ENCODE measurements at regions not wholly inside any gene's neighbourhood (a gene's known extent, or its start where the extent isn't known, plus 50 kb on each side); places are given as distances from the start of the nearest gene placed in this dataset.

DNA sequence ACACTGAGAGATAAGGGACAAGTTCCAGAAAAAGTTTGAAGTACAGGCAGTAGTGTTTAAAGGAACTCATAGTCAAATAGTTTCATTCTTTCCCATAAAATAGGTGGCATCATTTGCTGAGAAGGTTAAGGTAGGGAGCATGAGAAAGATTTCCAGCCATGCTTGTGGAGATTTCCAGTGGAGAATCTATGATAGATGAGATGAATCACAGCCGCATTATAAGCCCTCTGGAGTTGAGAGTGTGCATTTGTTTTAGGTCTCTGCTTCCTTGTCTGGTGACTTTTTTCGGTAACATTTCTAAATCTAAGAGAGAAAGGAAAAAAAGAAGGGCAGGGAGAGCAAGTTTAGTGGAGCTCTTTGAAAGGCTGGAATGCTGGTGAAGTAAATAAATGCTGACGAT lies 108.7 kb downstream of the DISP1 start:
- Histone ChIP-seq H3K9me3 (replicated peaks; ENCODE audit: control insufficient read depth, low read depth, low read length) (no peaks in the 10 kb centered on the region), H3K4me1 (ENCODE audit: control insufficient read depth, insufficient read depth, low read length) (peaks cover 6% of the 10 kb centered on the region), H3K27ac (ENCODE audit: low read length) (no peak overlapping the region), H3K36me3 (ENCODE audit: control insufficient read depth, insufficient read depth, low read length) (no peaks in the 10 kb centered on the region), H3K4me3 (ENCODE audit: low read length) (no peak overlapping the region), H3K27me3 (ENCODE audit: control insufficient read depth, insufficient read depth, low read length) (no peaks in the 10 kb centered on the region)
- DNase-seq, result no peak
- 53% methylated on average over 2 of the region's 3 CpGs for WGBS (ENCODE audit: insufficient coverage)

DNA sequence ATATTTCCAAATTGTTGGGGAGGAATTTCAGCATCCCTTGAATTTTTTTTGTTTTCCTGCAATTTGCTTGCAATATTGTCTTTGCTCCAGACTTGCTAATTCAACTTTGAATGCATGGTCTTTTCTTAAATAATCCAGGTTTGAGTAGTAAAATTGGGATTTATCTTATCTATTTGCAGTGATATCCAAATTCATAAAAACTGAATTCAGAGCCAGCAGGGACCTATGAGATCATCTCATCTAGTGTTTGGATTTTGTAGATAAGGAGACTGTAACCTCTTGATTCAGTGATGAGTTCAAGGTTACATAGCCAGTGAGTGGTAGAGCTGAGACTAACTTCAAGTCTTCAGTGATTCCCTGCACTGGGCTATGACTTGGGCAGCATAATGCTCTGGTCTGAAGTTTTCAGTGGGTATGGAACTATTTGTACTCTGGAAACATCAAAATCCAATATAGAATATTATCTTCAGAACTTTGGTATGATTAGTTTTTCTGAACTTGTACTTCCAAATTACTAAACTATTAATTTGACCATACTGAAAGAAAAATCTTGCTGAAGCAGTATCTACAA lies 109.4 kb downstream of the DISP1 start:
- Histone ChIP-seq H3K36me3 (ENCODE audit: control insufficient read depth, insufficient read depth, low read length) (no peaks in the 10 kb centered on the region), H3K27me3 (ENCODE audit: control insufficient read depth, insufficient read depth, low read length) (no peaks in the 10 kb centered on the region), H3K4me1 (ENCODE audit: control insufficient read depth, insufficient read depth, low read length) (peaks cover 5% of the 10 kb centered on the region), H3K27ac (ENCODE audit: low read length) (no peak overlapping the region), H3K4me3 (ENCODE audit: low read length) (no peak overlapping the region), H3K9me3 (replicated peaks; ENCODE audit: control insufficient read depth, low read depth, low read length) (no peaks in the 10 kb centered on the region)
- DNase-seq, result no peak

DNA sequence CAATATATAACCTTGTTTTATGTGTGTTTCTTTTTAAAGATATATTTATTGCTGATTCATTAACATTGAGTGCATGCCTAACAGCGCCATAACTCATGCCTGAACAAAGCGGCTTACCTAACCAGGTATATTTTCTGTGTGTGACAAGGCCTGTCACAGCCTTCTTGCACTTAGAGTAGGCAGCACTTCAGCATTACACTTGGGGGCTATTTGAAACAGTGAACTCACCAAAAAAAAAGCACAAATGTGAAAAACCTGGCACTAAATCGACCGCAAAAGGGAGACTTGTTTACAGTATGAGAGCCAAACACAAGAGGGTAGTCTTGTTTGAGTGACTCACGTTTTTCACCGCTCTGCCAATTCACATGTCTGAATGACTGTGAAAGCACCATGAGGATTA lies 111.7 kb downstream of the DISP1 start:
- H3K4me1 ChIP-seq (ENCODE audit: control insufficient read depth, insufficient read depth, low read length), result peaks cover 3% of the 10 kb centered on the region
- peak; percentile 32 for DNase-seq
- WGBS (ENCODE audit: insufficient coverage), result no CpG with 5 or more reads among the region's 6 CpGs
- H3K9me3 ChIP-seq (replicated peaks; ENCODE audit: control insufficient read depth, low read depth, low read length), result no peaks in the 10 kb centered on the region
- no peaks in the 10 kb centered on the region for H3K36me3 ChIP-seq (ENCODE audit: control insufficient read depth, insufficient read depth, low read length)
- H3K27me3 ChIP-seq (ENCODE audit: control insufficient read depth, insufficient read depth, low read length), result no peaks in the 10 kb centered on the region
- H3K27ac ChIP-seq (ENCODE audit: low read length), result no peak overlapping the region
- no peak overlapping the region for H3K4me3 ChIP-seq (ENCODE audit: low read length)

DNA sequence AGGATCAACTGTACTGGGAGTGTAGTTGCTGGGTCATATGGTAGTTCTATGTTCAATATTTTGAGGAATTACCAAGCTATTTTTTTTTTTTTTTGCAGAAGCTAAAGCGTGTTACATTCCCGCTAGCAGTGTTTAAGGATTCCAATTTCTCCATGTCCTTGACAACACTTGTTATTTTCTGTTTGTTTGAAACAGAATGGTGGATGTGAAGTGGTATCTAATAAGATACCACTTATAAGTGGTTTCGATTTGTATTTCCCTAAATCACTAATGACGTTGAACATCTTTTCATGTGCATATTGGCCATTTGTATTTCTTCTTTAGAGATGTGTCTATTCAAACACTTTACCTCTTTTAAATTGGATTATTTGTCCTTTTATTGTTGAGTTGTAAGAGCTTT lies 112.2 kb downstream of the DISP1 start:
- no peaks in the 10 kb centered on the region for H3K9me3 ChIP-seq (replicated peaks; ENCODE audit: control insufficient read depth, low read depth, low read length)
- H3K27me3 ChIP-seq (ENCODE audit: control insufficient read depth, insufficient read depth, low read length), result no peaks in the 10 kb centered on the region
- DNase-seq, result no peak
- no peaks in the 10 kb centered on the region for H3K36me3 ChIP-seq (ENCODE audit: control insufficient read depth, insufficient read depth, low read length)
- H3K4me3 ChIP-seq (ENCODE audit: low read length), result no peak overlapping the region
- no peak overlapping the region for H3K27ac ChIP-seq (ENCODE audit: low read length)
- no CpG with 5 or more reads among the region's 4 CpGs for whole genome bisulfite sequencing (ENCODE audit: insufficient coverage)
- H3K4me1 ChIP-seq (ENCODE audit: control insufficient read depth, insufficient read depth, low read length), result peaks cover 3% of the 10 kb centered on the region

DNA sequence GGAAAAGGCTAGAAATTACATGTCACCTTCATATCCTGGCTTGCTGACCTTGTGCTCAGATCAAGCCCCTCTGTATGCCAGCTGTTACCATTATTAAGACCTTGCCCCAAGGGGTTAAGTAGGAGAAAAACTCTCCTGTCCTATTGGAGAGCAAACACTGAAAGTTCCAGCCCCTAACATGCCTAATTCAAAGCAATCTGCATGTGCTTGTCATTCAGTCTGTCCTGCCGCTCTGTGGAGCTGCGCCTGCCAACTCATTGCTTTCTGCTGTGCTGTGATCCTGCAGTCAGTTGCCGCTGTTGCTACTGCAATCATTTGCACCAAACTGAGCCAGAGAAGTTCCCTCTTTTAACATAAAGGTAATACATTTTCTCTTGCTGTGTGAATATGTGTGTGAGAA lies 113.4 kb downstream of the DISP1 start:
- peak overlapping the region; percentile 42 for H3K4me3 ChIP-seq (ENCODE audit: low read length)
- 40% methylated on average over 1 of the region's 3 CpGs for WGBS (ENCODE audit: insufficient coverage)
- no peaks in the 10 kb centered on the region for H3K27me3 ChIP-seq (ENCODE audit: control insufficient read depth, insufficient read depth, low read length)
- peak overlapping the region; percentile 31 for H3K27ac ChIP-seq (ENCODE audit: low read length)
- peaks cover 3% of the 10 kb centered on the region for H3K4me1 ChIP-seq (ENCODE audit: control insufficient read depth, insufficient read depth, low read length)
- peak; percentile 92 for DNase-seq
- no peaks in the 10 kb centered on the region for H3K9me3 ChIP-seq (replicated peaks; ENCODE audit: control insufficient read depth, low read depth, low read length)
- no peaks in the 10 kb centered on the region for H3K36me3 ChIP-seq (ENCODE audit: control insufficient read depth, insufficient read depth, low read length)

DNA sequence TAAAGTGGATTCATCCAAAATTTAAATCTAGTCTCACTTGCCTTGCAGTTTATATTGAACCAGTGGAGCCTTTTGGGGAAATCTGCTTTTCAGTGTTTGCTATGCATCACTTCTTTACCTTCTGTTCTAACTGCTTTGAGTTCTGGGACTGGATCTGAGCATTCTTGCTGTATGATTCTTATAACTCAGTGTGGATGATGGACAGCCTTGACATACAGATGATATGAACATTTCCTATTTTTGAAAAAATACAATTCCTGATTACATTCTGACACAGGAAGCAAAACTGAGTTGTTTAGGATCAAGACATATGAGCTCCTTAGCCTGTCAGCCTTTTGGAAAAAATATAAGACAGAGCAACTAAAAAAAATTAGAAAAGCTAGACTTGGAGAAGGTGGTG lies 115.2 kb downstream of the DISP1 start:
- H3K27me3 ChIP-seq (ENCODE audit: control insufficient read depth, insufficient read depth, low read length), result no peaks in the 10 kb centered on the region
- DNase-seq, result no peak
- H3K27ac ChIP-seq (ENCODE audit: low read length), result no peak overlapping the region
- H3K4me3 ChIP-seq (ENCODE audit: low read length), result no peak overlapping the region
- H3K36me3 ChIP-seq (ENCODE audit: control insufficient read depth, insufficient read depth, low read length), result no peaks in the 10 kb centered on the region
- H3K4me1 ChIP-seq (ENCODE audit: control insufficient read depth, insufficient read depth, low read length), result peaks cover 3% of the 10 kb centered on the region
- H3K9me3 ChIP-seq (replicated peaks; ENCODE audit: control insufficient read depth, low read depth, low read length), result no peaks in the 10 kb centered on the region

DNA sequence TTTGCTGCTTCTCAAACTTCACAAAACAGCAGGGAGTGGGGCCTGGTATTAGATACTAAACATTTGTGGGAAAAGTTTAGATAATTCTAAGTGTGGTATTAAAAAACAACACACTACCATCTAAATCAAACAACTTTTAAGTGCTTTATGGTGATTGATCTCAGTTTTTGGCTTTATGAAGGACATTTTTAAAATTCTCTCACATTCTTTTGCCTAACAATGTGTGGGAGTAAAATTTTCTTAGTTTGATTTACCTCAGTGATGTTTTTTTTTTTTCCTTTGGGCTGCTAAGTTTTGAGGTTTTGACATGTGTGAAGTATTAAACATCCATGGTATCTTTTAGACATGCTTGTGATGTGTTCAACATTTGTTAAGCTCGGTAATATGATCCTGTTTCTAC lies 116.2 kb downstream of the DISP1 start:
- Histone ChIP-seq H3K27me3 (ENCODE audit: control insufficient read depth, insufficient read depth, low read length) (no peaks in the 10 kb centered on the region), H3K9me3 (replicated peaks; ENCODE audit: control insufficient read depth, low read depth, low read length) (no peaks in the 10 kb centered on the region), H3K4me1 (ENCODE audit: control insufficient read depth, insufficient read depth, low read length) (peaks cover 3% of the 10 kb centered on the region), H3K4me3 (ENCODE audit: low read length) (no peak overlapping the region), H3K36me3 (ENCODE audit: control insufficient read depth, insufficient read depth, low read length) (no peaks in the 10 kb centered on the region), H3K27ac (ENCODE audit: low read length) (no peak overlapping the region)
- DNase-seq, result no peak
- WGBS (ENCODE audit: insufficient coverage), result no CpG with 5 or more reads among the region's 1 CpG

DNA sequence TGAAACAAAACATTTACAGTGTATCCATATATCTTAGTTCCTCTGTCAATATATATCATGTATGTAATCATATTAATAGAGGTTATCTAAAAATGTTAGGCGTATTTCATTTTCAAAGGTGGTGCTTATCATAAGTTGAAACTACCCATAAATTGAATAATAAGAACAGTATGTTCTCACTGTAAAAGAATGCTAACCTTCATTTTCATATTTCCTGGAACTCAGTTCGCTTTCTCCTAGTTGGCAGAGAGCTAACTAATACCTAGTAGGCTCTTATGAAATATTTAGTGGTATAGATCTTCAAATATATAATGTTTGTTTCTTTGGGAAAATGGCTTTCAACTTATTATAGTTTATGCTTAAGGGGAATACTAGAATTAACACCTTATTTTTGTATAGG lies 118.4 kb downstream of the DISP1 start:
- Histone ChIP-seq H3K36me3 (ENCODE audit: control insufficient read depth, insufficient read depth, low read length) (no peaks in the 10 kb centered on the region), H3K4me1 (ENCODE audit: control insufficient read depth, insufficient read depth, low read length) (no peaks in the 10 kb centered on the region), H3K4me3 (ENCODE audit: low read length) (no peak overlapping the region), H3K9me3 (replicated peaks; ENCODE audit: control insufficient read depth, low read depth, low read length) (no peaks in the 10 kb centered on the region), H3K27ac (ENCODE audit: low read length) (no peak overlapping the region), H3K27me3 (ENCODE audit: control insufficient read depth, insufficient read depth, low read length) (no peaks in the 10 kb centered on the region)
- no CpG with 5 or more reads among the region's 2 CpGs for WGBS (ENCODE audit: insufficient coverage)
- DNase-seq, result no peak

DNA sequence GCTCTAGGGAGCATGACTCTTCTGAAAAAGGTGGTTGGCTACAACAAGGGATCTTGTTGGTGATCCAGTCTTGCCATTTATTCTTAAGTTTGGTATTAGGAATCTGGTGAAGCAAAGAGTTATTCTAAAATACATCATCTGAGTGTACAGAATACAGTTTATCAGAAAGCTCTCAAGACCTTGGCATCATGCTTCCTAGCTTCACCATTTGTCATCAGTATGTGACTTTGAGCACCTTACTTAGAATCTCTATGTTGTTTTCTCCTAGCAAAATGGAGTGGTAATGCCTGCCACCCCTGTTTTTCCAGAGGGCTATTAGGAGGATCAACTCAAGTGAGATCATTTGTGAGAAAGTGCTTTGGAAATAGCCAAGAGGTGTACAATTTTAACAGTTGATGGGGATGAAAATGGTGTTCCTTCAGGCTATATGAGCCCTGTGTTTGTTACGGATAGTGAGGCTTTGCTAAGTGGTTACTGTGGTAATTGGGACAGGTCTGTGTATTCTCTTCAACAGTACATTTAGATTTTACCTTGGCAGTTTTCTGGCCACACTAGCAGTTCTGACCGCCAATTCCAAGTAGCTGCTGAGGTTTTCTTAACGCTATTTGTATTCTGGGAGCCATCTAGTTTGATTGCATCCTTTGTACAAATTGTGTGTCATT lies 120.5 kb downstream of the DISP1 start:
- Histone ChIP-seq H3K27ac (ENCODE audit: low read length) (no peak overlapping the region), H3K36me3 (ENCODE audit: control insufficient read depth, insufficient read depth, low read length) (no peaks in the 10 kb centered on the region), H3K4me1 (ENCODE audit: control insufficient read depth, insufficient read depth, low read length) (no peaks in the 10 kb centered on the region), H3K4me3 (ENCODE audit: low read length) (no peak overlapping the region), H3K9me3 (replicated peaks; ENCODE audit: control insufficient read depth, low read depth, low read length) (no peaks in the 10 kb centered on the region), H3K27me3 (ENCODE audit: control insufficient read depth, insufficient read depth, low read length) (no peaks in the 10 kb centered on the region)
- 83% methylated on average over 2 of the region's 3 CpGs for WGBS (ENCODE audit: insufficient coverage)
- DNase-seq, result no peak

DNA sequence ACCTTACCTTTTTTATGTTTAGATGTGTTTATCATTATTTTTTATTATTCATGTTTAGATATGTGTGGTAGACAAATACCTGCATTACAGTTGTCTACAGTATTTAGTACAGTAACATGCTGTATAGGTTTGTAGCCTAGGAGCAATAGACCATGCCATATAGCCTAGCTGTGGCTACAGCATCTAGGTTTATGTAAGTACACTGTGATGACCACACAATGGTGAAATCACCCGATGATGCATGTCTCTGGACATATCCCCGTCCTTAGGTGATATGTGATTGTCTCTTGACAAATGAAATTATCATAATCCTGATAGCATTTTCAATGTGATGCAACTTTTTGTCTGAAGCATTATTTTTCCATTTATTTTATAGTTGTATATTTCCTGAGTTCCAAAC lies 121.2 kb downstream of the DISP1 start:
- WGBS (ENCODE audit: insufficient coverage), result no CpG with 5 or more reads among the region's 2 CpGs
- Histone ChIP-seq H3K27me3 (ENCODE audit: control insufficient read depth, insufficient read depth, low read length) (no peaks in the 10 kb centered on the region), H3K36me3 (ENCODE audit: control insufficient read depth, insufficient read depth, low read length) (no peaks in the 10 kb centered on the region), H3K4me3 (ENCODE audit: low read length) (no peak overlapping the region), H3K9me3 (replicated peaks; ENCODE audit: control insufficient read depth, low read depth, low read length) (no peaks in the 10 kb centered on the region), H3K27ac (ENCODE audit: low read length) (no peak overlapping the region), H3K4me1 (ENCODE audit: control insufficient read depth, insufficient read depth, low read length) (no peaks in the 10 kb centered on the region)
- DNase-seq, result no peak

DNA sequence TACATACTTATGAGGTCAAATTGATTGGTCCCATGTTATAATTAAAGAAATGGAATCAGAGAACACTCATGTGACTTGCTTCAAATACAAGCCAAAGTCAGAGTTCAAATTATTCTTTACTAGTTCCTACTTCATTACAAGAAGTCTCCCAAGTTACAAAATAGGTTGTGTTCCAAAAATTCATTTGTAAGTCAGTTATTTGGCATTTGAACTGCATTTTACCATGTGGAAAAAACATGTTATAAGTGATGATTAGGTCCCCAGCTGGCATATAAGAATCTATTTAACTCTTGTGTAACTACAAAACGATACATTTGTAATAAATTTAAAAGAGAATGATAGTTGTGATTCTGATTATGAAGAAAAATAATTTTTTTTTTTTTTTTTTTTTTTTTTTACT lies 124.1 kb downstream of the DISP1 start:
- no peak overlapping the region for H3K27ac ChIP-seq (ENCODE audit: low read length)
- H3K27me3 ChIP-seq (ENCODE audit: control insufficient read depth, insufficient read depth, low read length), result no peaks in the 10 kb centered on the region
- DNase-seq, result peak; percentile 72
- WGBS (ENCODE audit: insufficient coverage), result no CpG with 5 or more reads among the region's 1 CpG
- peaks cover 4% of the 10 kb centered on the region for H3K36me3 ChIP-seq (ENCODE audit: control insufficient read depth, insufficient read depth, low read length)
- H3K4me3 ChIP-seq (ENCODE audit: low read length), result no peak overlapping the region
- H3K9me3 ChIP-seq (replicated peaks; ENCODE audit: control insufficient read depth, low read depth, low read length), result no peaks in the 10 kb centered on the region
- H3K4me1 ChIP-seq (ENCODE audit: control insufficient read depth, insufficient read depth, low read length), result no peaks in the 10 kb centered on the region

Data from muscle of leg (tissue), 3 donors.